Trophoblast cell (in vitro differentiated cells and primary cell): ENCODE measurements at regions not wholly inside any gene's neighbourhood (a gene's known extent, or its start where the extent isn't known, plus 50 kb on each side); places are given as distances from the start of the nearest gene placed in this dataset.

ENCODE experiments used
- DNase-seq, 2 donors: peaks; one replicate each; pipeline ENCODE4 v3.0.0-alpha.2; 2016
- H2AFZ ChIP-seq: 2 replicates; pipeline ENCODE4 v1.6.1; 2013; ENCODE audit warnings: low read length, moderate library complexity, mild to moderate bottlenecking; ENCODE audit not compliant: insufficient read depth, poor library complexity
- H2AK5ac ChIP-seq: 2 replicates; pipeline ENCODE4 v1.6.1; 2013; ENCODE audit warnings: mild to moderate bottlenecking, low read length
- H2BK120ac ChIP-seq: 2 replicates; pipeline ENCODE4 v1.6.1; 2013; ENCODE audit warnings: low read length, mild to moderate bottlenecking, moderate library complexity; ENCODE audit not compliant: insufficient read depth, poor library complexity
- H2BK12ac ChIP-seq: 2 replicates; pipeline ENCODE4 v1.6.1; 2013; ENCODE audit warnings: mild to moderate bottlenecking, low read length, moderate library complexity
- H2BK5ac ChIP-seq: 2 replicates; pipeline ENCODE4 v1.6.1; 2013; ENCODE audit warnings: low read length, low read depth, moderate library complexity, mild to moderate bottlenecking; ENCODE audit not compliant: poor library complexity
- H3K14ac ChIP-seq: 2 replicates; pipeline ENCODE4 v1.6.1; 2013; ENCODE audit warnings: mild to moderate bottlenecking, low read length
- H3K18ac ChIP-seq: 2 replicates; pipeline ENCODE4 v1.6.1; 2013; ENCODE audit warnings: mild to moderate bottlenecking, low read length
- H3K23ac ChIP-seq: 2 replicates; pipeline ENCODE4 v1.6.1; 2013; ENCODE audit warnings: low read length
- H3K27ac ChIP-seq: 2 replicates; pipeline ENCODE4 v1.5.1; 2013; ENCODE audit warnings: low read depth, mild to moderate bottlenecking, inconsistent platforms, low read length, moderate library complexity
- H3K27me3 ChIP-seq: 2 replicates; pipeline ENCODE4 v1.6.1; 2013; ENCODE audit warnings: inconsistent platforms, mild to moderate bottlenecking, low read length, moderate library complexity; ENCODE audit not compliant: insufficient read depth
- H3K36me3 ChIP-seq, 2 experiments: 1 replicate in 1 of 2; 2 replicates in 1 of 2; pipeline ENCODE4 v1.6.1; 2013; ENCODE audit warnings: low read length in 2 of 2, mild to moderate bottlenecking in 2 of 2, moderate library complexity in 1 of 2; ENCODE audit not compliant: insufficient read depth in 2 of 2, control insufficient read depth in 1 of 2
- H3K4ac ChIP-seq: 2 replicates; pipeline ENCODE4 v1.6.1; 2013; ENCODE audit warnings: low read depth, mild to moderate bottlenecking, low read length, moderate library complexity
- H3K4me1 ChIP-seq, 2 experiments: 1 replicate in 1 of 2; 2 replicates in 1 of 2; pipeline ENCODE4 v1.6.1; 2013; ENCODE audit warnings: low read length in 2 of 2, mild to moderate bottlenecking in 2 of 2, moderate library complexity in 1 of 2; ENCODE audit not compliant: insufficient read depth in 2 of 2, control insufficient read depth in 1 of 2
- H3K4me2 ChIP-seq: 2 replicates; pipeline ENCODE4 v1.6.1; 2013; ENCODE audit warnings: inconsistent platforms, mild to moderate bottlenecking, low read length, moderate library complexity
- H3K4me3 ChIP-seq: 2 replicates; pipeline ENCODE4 v1.5.1; 2013; ENCODE audit warnings: mild to moderate bottlenecking, low read depth, low read length, inconsistent platforms
- H3K79me1 ChIP-seq: one replicate; pipeline ENCODE4 v1.6.1; 2013; ENCODE audit warnings: low read length
- H3K79me2 ChIP-seq: 2 replicates; pipeline ENCODE4 v1.6.1; 2013; ENCODE audit warnings: low read length, mild to moderate bottlenecking; ENCODE audit not compliant: control insufficient read depth, insufficient read depth, poor library complexity
- H3K9ac ChIP-seq: 2 replicates; pipeline ENCODE4 v1.6.1; 2013; ENCODE audit warnings: mild to moderate bottlenecking, low read length
- H3K9me3 ChIP-seq: 2 replicates; pipeline ENCODE4 v1.6.1; 2013; ENCODE audit warnings: low read depth, mild to moderate bottlenecking, control low read depth, inconsistent platforms, low read length; ENCODE audit not compliant: insufficient read depth
- H4K12ac ChIP-seq: 2 replicates; pipeline ENCODE4 v1.6.1; 2013; ENCODE audit warnings: low read depth, mild to moderate bottlenecking, low read length, moderate library complexity
- H4K8ac ChIP-seq: 2 replicates; pipeline ENCODE4 v1.6.1; 2013; ENCODE audit warnings: low read depth, mild to moderate bottlenecking, low read length, moderate library complexity
- H4K91ac ChIP-seq: one replicate; pipeline ENCODE4 v1.6.1; 2013; ENCODE audit warnings: low read depth, mild to moderate bottlenecking, low read length, moderate library complexity
- WGBS: extraction: QIAGEN DNeasy Blood & Tissue Kit; methylation state at CpG from one replicate; pipeline ENCODE4 v1.1.7; 2013; ENCODE audit warnings: missing lambda C conversion rate; ENCODE audit not compliant: insufficient read length, insufficient coverage; ENCODE audit errors: extremely low coverage; 5-methylcytosine and 5-hydroxymethylcytosine counted together

GRCh38 chr11:22491555-22492225, 133.9 kb downstream of the FANCF start:
- Histone ChIP-seq H3K27me3 (no peaks in the 10 kb centered on the region), H3K4me3 (no peak overlapping the region), H3K4me2 (no peak overlapping the region), H3K79me2 (no peaks in the 10 kb centered on the region), H2AFZ (no peak overlapping the region), H2BK5ac (no peak overlapping the region), H3K14ac (no peak overlapping the region), H3K4ac (no peak overlapping the region), H3K4me1 (no peaks in the 10 kb centered on the region), H3K27ac (no peak overlapping the region), H4K8ac (no peak overlapping the region), H2BK120ac (no peak overlapping the region), H2BK12ac (no peak overlapping the region), H3K23ac (no peak overlapping the region), H3K18ac (no peak overlapping the region), H3K9me3 (no peaks in the 10 kb centered on the region), H3K36me3 (no peaks in the 10 kb centered on the region), H4K12ac (no peak overlapping the region), H3K79me1 (no peaks in the 10 kb centered on the region), H2AK5ac (no peak overlapping the region), H4K91ac (no peak overlapping the region), H3K9ac (no peak overlapping the region)
- DNase-seq, result no peak
- no CpG with 5 or more reads among the region's 16 CpGs for WGBS

DNA sequence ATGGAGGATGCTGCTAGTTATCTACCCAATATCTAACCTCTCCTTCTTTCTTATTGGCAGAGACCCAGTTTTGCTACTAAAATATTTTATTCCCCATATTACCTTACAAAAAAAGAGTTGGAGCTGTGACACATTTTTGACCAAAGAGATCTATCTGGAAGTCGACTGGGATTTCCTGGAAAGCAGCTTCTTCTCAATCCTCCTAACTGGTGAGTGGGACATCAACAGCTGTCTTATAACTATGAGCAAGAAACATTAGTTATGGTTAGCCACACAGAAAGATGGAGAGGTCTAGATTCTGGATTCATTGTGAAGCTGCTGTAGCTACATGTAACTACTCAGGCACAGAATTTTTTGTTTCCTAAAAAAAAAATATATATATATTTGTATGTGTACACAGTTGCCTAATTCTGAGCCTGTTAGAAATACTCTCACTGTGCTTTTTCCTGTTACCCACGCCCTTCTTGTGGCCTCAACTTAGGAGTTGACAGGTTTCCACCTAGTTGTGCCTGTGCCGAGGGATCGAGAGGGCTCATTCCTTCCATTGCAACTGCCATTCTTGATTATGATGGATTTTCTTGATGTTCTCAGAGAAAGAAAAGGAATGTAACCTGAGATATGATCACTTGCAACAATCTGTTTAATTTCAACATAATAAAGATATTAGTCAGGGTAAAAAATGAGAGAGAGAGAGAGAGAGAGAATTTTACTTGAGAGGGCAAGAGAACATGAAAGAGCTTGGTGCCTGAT, 142.0 kb downstream of the SLC17A6 start:
- no peaks in the 10 kb centered on the region for H3K27me3 ChIP-seq
- no peak overlapping the region for H4K91ac ChIP-seq
- no peak overlapping the region for H4K12ac ChIP-seq
- H3K79me2 ChIP-seq, result no peaks in the 10 kb centered on the region
- H3K4me3 ChIP-seq, result no peak overlapping the region
- DNase-seq, result no peak
- WGBS, result no CpG with 5 or more reads among the region's 4 CpGs
- no peak overlapping the region for H3K4ac ChIP-seq
- no peaks in the 10 kb centered on the region for H3K9me3 ChIP-seq
- H2AK5ac ChIP-seq, result no peak overlapping the region
- H3K4me2 ChIP-seq, result no peak overlapping the region
- H3K27ac ChIP-seq, result no peak overlapping the region
- no peaks in the 10 kb centered on the region for H3K79me1 ChIP-seq
- no peak overlapping the region for H2BK5ac ChIP-seq
- no peak overlapping the region for H3K14ac ChIP-seq
- no peak overlapping the region for H4K8ac ChIP-seq
- no peak overlapping the region for H2BK120ac ChIP-seq
- H3K18ac ChIP-seq, result no peak overlapping the region
- H3K36me3 ChIP-seq, result no peaks in the 10 kb centered on the region
- no peak overlapping the region for H3K9ac ChIP-seq
- H3K23ac ChIP-seq, result no peak overlapping the region
- H2BK12ac ChIP-seq, result no peak overlapping the region
- no peaks in the 10 kb centered on the region for H3K4me1 ChIP-seq
- no peak overlapping the region for H2AFZ ChIP-seq

DNA sequence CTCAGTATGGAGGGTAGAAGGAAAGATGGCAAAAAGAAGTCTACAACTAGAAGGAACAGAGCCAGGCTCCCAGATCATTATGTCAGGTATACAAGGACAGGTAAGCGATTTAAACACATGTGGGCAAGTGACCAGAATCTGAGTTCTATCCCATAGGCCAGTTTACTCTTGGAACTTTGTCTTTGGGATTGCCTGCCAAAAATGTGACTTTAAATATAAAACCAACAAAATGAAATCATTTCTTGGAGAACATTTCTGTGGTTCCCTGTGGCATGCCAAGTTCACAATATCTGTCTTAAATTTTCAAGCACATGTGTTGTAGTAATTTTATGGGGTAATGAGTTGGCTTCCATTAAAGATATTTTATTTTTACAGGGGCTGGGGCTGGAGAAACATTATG, 141.0 kb downstream of the SLC17A6 start:
- no peaks in the 10 kb centered on the region for H3K27me3 ChIP-seq
- H3K4me1 ChIP-seq, result no peaks in the 10 kb centered on the region
- no peak overlapping the region for H3K4me3 ChIP-seq
- H3K4ac ChIP-seq, result no peak overlapping the region
- no peak overlapping the region for H3K9ac ChIP-seq
- H2AFZ ChIP-seq, result no peak overlapping the region
- no peaks in the 10 kb centered on the region for H3K36me3 ChIP-seq
- no peak overlapping the region for H3K18ac ChIP-seq
- no peaks in the 10 kb centered on the region for H3K79me1 ChIP-seq
- no peak overlapping the region for H2BK120ac ChIP-seq
- H3K79me2 ChIP-seq, result no peaks in the 10 kb centered on the region
- WGBS, result no CpG with 5 or more reads among the region's 1 CpG
- H3K27ac ChIP-seq, result no peak overlapping the region
- H3K23ac ChIP-seq, result no peak overlapping the region
- no peak overlapping the region for H3K4me2 ChIP-seq
- no peak for DNase-seq
- no peak overlapping the region for H4K12ac ChIP-seq
- H2AK5ac ChIP-seq, result no peak overlapping the region
- H2BK5ac ChIP-seq, result no peak overlapping the region
- no peaks in the 10 kb centered on the region for H3K9me3 ChIP-seq
- H4K8ac ChIP-seq, result no peak overlapping the region
- no peak overlapping the region for H3K14ac ChIP-seq
- H2BK12ac ChIP-seq, result no peak overlapping the region
- no peak overlapping the region for H4K91ac ChIP-seq

DNA sequence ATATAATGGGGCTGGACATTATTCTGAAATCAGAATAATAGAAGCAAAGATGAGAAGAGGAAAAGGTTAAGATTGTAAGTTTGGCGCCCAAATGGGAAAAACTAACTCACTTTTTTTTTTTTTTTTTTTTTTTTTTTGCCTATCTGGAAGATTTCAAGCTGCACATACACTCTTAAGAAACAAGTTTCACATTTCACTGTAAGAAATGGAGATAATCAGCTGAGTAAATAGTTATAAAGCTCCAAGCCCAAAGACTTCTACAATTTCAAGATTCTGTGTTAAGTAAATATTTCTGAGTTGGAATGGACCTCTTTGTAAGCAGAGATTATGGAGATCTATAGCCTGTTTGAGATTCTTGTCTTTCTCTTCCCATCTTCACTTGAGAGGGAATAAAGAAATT, 140.0 kb downstream of the SLC17A6 start:
- no peak overlapping the region for H2BK12ac ChIP-seq
- H4K12ac ChIP-seq, result no peak overlapping the region
- H3K27ac ChIP-seq, result no peak overlapping the region
- H3K9ac ChIP-seq, result no peak overlapping the region
- H3K36me3 ChIP-seq, result no peaks in the 10 kb centered on the region
- no peak overlapping the region for H3K4ac ChIP-seq
- H3K23ac ChIP-seq, result no peak overlapping the region
- no peak overlapping the region for H2BK120ac ChIP-seq
- H2BK5ac ChIP-seq, result no peak overlapping the region
- no peak overlapping the region for H3K4me3 ChIP-seq
- no peak overlapping the region for H2AK5ac ChIP-seq
- H3K18ac ChIP-seq, result no peak overlapping the region
- no peaks in the 10 kb centered on the region for H3K4me1 ChIP-seq
- H3K27me3 ChIP-seq, result no peaks in the 10 kb centered on the region
- no peak overlapping the region for H4K8ac ChIP-seq
- no peaks in the 10 kb centered on the region for H3K79me1 ChIP-seq
- no peak overlapping the region for H4K91ac ChIP-seq
- H3K9me3 ChIP-seq, result no peaks in the 10 kb centered on the region
- no peak overlapping the region for H3K4me2 ChIP-seq
- no peak for DNase-seq
- WGBS, result no CpG with 5 or more reads among the region's 1 CpG
- H3K79me2 ChIP-seq, result no peaks in the 10 kb centered on the region
- no peak overlapping the region for H3K14ac ChIP-seq
- no peak overlapping the region for H2AFZ ChIP-seq
